ENCODE measurements at regions not wholly inside any gene's neighbourhood (a gene's known extent, or its start where the extent isn't known, plus 50 kb on each side); places are given as distances from the start of the nearest gene placed in this dataset.

- no peaks in the 10 kb centered on the region for H3K27me3 Mint-ChIP-seq
- no peaks in the 10 kb centered on the region for H3K36me3 Mint-ChIP-seq (ENCODE audit: low read depth)
- H3K4me3 Mint-ChIP-seq, result no peak overlapping the region
- no peak overlapping the region for H3K27ac Mint-ChIP-seq
- H3K4me1 Mint-ChIP-seq (ENCODE audit: low read depth), result no peaks in the 10 kb centered on the region
- intact Hi-C loops (cut with micrococcal nuclease), result no loop called here
- H3K9me3 Mint-ChIP-seq, result no peaks in the 10 kb centered on the region
Measured at GRCh38 chr3:182392182-182392937, 400.9 kb upstream of the ATP11B start.

GRCh38 chr3:182393151-182393550 lies 400.2 kb upstream of the ATP11B start:
- intact Hi-C loops (cut with micrococcal nuclease), result no loop called here
- Mint-ChIP-seq H3K4me1 (ENCODE audit: low read depth) (no peaks in the 10 kb centered on the region), H3K9me3 (no peaks in the 10 kb centered on the region), H3K27ac (no peak overlapping the region), H3K4me3 (no peak overlapping the region), H3K27me3 (no peaks in the 10 kb centered on the region), H3K36me3 (ENCODE audit: low read depth) (no peaks in the 10 kb centered on the region)

GRCh38 chr3:182393830-182394367 lies 399.4 kb upstream of the ATP11B start:
- Mint-ChIP-seq H3K4me1 (ENCODE audit: low read depth) (no peaks in the 10 kb centered on the region), H3K27me3 (no peaks in the 10 kb centered on the region), H3K4me3 (no peak overlapping the region), H3K36me3 (ENCODE audit: low read depth) (no peaks in the 10 kb centered on the region), H3K27ac (no peak overlapping the region), H3K9me3 (no peaks in the 10 kb centered on the region)
- intact Hi-C loops (cut with micrococcal nuclease), result no loop called here

GRCh38 chr3:182397164-182397563 lies 396.1 kb upstream of the ATP11B start:
- Mint-ChIP-seq H3K4me1 (ENCODE audit: low read depth) (no peaks in the 10 kb centered on the region), H3K27me3 (no peaks in the 10 kb centered on the region), H3K9me3 (no peaks in the 10 kb centered on the region), H3K4me3 (no peak overlapping the region), H3K36me3 (ENCODE audit: low read depth) (no peaks in the 10 kb centered on the region), H3K27ac (no peak overlapping the region)
- intact Hi-C loops (cut with micrococcal nuclease), result no loop called here

GRCh38 chr3:182399978-182400737 lies 393.1 kb upstream of the ATP11B start:
- no peak overlapping the region for H3K27ac Mint-ChIP-seq
- intact Hi-C loops (cut with micrococcal nuclease), result no loop called here
- no peaks in the 10 kb centered on the region for H3K36me3 Mint-ChIP-seq (ENCODE audit: low read depth)
- no peaks in the 10 kb centered on the region for H3K4me1 Mint-ChIP-seq (ENCODE audit: low read depth)
- H3K27me3 Mint-ChIP-seq, result no peaks in the 10 kb centered on the region
- H3K4me3 Mint-ChIP-seq, result no peak overlapping the region
- no peaks in the 10 kb centered on the region for H3K9me3 Mint-ChIP-seq

GRCh38 chr3:182400838-182401237 lies 392.5 kb upstream of the ATP11B start:
- Mint-ChIP-seq H3K4me3 (no peak overlapping the region), H3K36me3 (ENCODE audit: low read depth) (no peaks in the 10 kb centered on the region), H3K4me1 (ENCODE audit: low read depth) (no peaks in the 10 kb centered on the region), H3K27me3 (no peaks in the 10 kb centered on the region), H3K9me3 (no peaks in the 10 kb centered on the region), H3K27ac (no peak overlapping the region)
- intact Hi-C loops (cut with micrococcal nuclease), result no loop called here

- H3K27me3 Mint-ChIP-seq, result no peaks in the 10 kb centered on the region
- H3K36me3 Mint-ChIP-seq (ENCODE audit: low read depth), result no peaks in the 10 kb centered on the region
- intact Hi-C loops (cut with micrococcal nuclease), result no loop called here
- H3K4me3 Mint-ChIP-seq, result no peak overlapping the region
- no peaks in the 10 kb centered on the region for H3K4me1 Mint-ChIP-seq (ENCODE audit: low read depth)
- no peaks in the 10 kb centered on the region for H3K9me3 Mint-ChIP-seq
- H3K27ac Mint-ChIP-seq, result no peak overlapping the region
Measured at GRCh38 chr3:182404031-182404430, 389.3 kb upstream of the ATP11B start.

GRCh38 chr3:182405759-182406158 lies 387.5 kb upstream of the ATP11B start:
- H3K9me3 Mint-ChIP-seq, result no peaks in the 10 kb centered on the region
- intact Hi-C loops (cut with micrococcal nuclease), result no loop called here
- no peak overlapping the region for H3K4me3 Mint-ChIP-seq
- H3K36me3 Mint-ChIP-seq (ENCODE audit: low read depth), result no peaks in the 10 kb centered on the region
- H3K27me3 Mint-ChIP-seq, result no peaks in the 10 kb centered on the region
- no peak overlapping the region for H3K27ac Mint-ChIP-seq
- H3K4me1 Mint-ChIP-seq (ENCODE audit: low read depth), result no peaks in the 10 kb centered on the region

GRCh38 chr3:182406786-182407185 lies 386.5 kb upstream of the ATP11B start:
- H3K4me3 Mint-ChIP-seq, result no peak overlapping the region
- H3K27ac Mint-ChIP-seq, result no peak overlapping the region
- intact Hi-C loops (cut with micrococcal nuclease), result no loop called here
- no peaks in the 10 kb centered on the region for H3K36me3 Mint-ChIP-seq (ENCODE audit: low read depth)
- H3K4me1 Mint-ChIP-seq (ENCODE audit: low read depth), result no peaks in the 10 kb centered on the region
- no peaks in the 10 kb centered on the region for H3K9me3 Mint-ChIP-seq
- no peaks in the 10 kb centered on the region for H3K27me3 Mint-ChIP-seq

GRCh38 chr3:182410051-182410450 lies 383.3 kb upstream of the ATP11B start:
- no peaks in the 10 kb centered on the region for H3K36me3 Mint-ChIP-seq (ENCODE audit: low read depth)
- intact Hi-C loops (cut with micrococcal nuclease), result no loop called here
- no peak overlapping the region for H3K27ac Mint-ChIP-seq
- no peaks in the 10 kb centered on the region for H3K4me1 Mint-ChIP-seq (ENCODE audit: low read depth)
- H3K9me3 Mint-ChIP-seq, result no peaks in the 10 kb centered on the region
- H3K27me3 Mint-ChIP-seq, result no peaks in the 10 kb centered on the region
- H3K4me3 Mint-ChIP-seq, result no peak overlapping the region

- Mint-ChIP-seq H3K27me3 (no peaks in the 10 kb centered on the region), H3K4me3 (no peak overlapping the region), H3K27ac (no peak overlapping the region), H3K36me3 (ENCODE audit: low read depth) (no peaks in the 10 kb centered on the region), H3K4me1 (ENCODE audit: low read depth) (no peaks in the 10 kb centered on the region), H3K9me3 (no peaks in the 10 kb centered on the region)
- intact Hi-C loops (cut with micrococcal nuclease), result no loop called here
Measured at GRCh38 chr3:182412066-182412465, 381.2 kb upstream of the ATP11B start.

- Mint-ChIP-seq H3K27me3 (no peaks in the 10 kb centered on the region), H3K27ac (no peak overlapping the region), H3K4me1 (ENCODE audit: low read depth) (no peaks in the 10 kb centered on the region), H3K9me3 (no peaks in the 10 kb centered on the region), H3K36me3 (ENCODE audit: low read depth) (no peaks in the 10 kb centered on the region), H3K4me3 (no peak overlapping the region)
- intact Hi-C loops (cut with micrococcal nuclease), result no loop called here
Measured at GRCh38 chr3:182413061-182413460, 380.2 kb upstream of the ATP11B start.

GRCh38 chr3:182413682-182414081 lies 379.6 kb upstream of the ATP11B start:
- Mint-ChIP-seq H3K27ac (no peak overlapping the region), H3K9me3 (no peaks in the 10 kb centered on the region), H3K27me3 (no peaks in the 10 kb centered on the region), H3K36me3 (ENCODE audit: low read depth) (no peaks in the 10 kb centered on the region), H3K4me3 (no peak overlapping the region), H3K4me1 (ENCODE audit: low read depth) (no peaks in the 10 kb centered on the region)
- intact Hi-C loops (cut with micrococcal nuclease), result no loop called here

- intact Hi-C loops (cut with micrococcal nuclease), result no loop called here
- no peak overlapping the region for H3K27ac Mint-ChIP-seq
- no peaks in the 10 kb centered on the region for H3K27me3 Mint-ChIP-seq
- H3K36me3 Mint-ChIP-seq (ENCODE audit: low read depth), result no peaks in the 10 kb centered on the region
- no peaks in the 10 kb centered on the region for H3K4me1 Mint-ChIP-seq (ENCODE audit: low read depth)
- H3K9me3 Mint-ChIP-seq, result no peaks in the 10 kb centered on the region
- H3K4me3 Mint-ChIP-seq, result no peak overlapping the region
Measured at GRCh38 chr3:182414586-182414985, 378.7 kb upstream of the ATP11B start.
